Left ventricle myocardium inferior (tissue), 1 donor: ENCODE measurements at regions not wholly inside any gene's neighbourhood (a gene's known extent, or its start where the extent isn't known, plus 50 kb on each side); places are given as distances from the start of the nearest gene placed in this dataset.

Experiments used
- DNase-seq: peaks from one replicate; pipeline ENCODE4 v3.0.0-alpha.2; 2020
- H3K27ac ChIP-seq: fragments of 200-600 bp; replicated peaks from 2 replicates; pipeline ENCODE4 v1.8.0; 2021
- H3K27me3 ChIP-seq: fragments of 200-600 bp; 2 replicates; pipeline ENCODE4 v1.8.0; 2021; ENCODE audit warnings: low read depth
- H3K36me3 ChIP-seq: fragments of 200-600 bp; 2 replicates; pipeline ENCODE4 v1.8.0; 2021
- H3K4me1 ChIP-seq: fragments of 200-600 bp; 2 replicates; pipeline ENCODE4 v1.8.0; 2021
- H3K4me3 ChIP-seq: fragments of 200-600 bp; 2 replicates; pipeline ENCODE4 v1.8.0; 2021; ENCODE audit warnings: mild to moderate bottlenecking, moderate library complexity
- H3K9me3 ChIP-seq: fragments of 200-600 bp; replicated peaks from 2 replicates; pipeline ENCODE4 v1.8.0; 2021
- CTCF ChIP-seq: fragments of 200-600 bp; IDR thresholded peaks from 2 replicates; pipeline ENCODE4 v1.8.0; 2021; ENCODE audit warnings: antibody characterized with exemption, mild to moderate bottlenecking, borderline replicate concordance
- intact Hi-C: fragments of 100-400 bp; cut with micrococcal nuclease; formaldehyde crosslinking; loops from one replicate; pipeline ENCODE4 v1.11.0; 2022
- donor health status: DM: no; HTN: yes; CAD: no; lungs with severe emphysema.

DNA sequence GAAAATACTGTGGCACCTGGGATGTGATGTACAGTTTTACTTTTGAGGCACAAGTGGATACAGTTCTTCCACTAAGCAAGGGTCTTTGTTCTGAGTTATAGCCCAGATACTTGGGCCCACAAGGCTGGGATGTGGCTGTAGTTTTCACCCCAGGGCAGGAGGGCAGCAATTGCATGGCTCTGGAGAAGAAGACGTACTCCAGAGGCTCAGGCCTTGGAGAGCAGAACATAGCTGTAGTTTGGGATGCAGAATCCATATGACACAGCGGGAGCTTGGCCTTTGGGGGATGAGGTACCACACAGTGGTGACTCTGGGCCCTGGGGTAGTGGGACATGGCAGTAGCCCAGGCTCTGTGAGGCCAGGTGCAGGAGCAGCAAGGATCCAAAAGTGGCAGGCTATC, 110.8 kb upstream of the FSTL4 start:
- no peaks in the 10 kb centered on the region for H3K36me3 ChIP-seq
- no peak overlapping the region for H3K27ac ChIP-seq
- H3K27me3 ChIP-seq = peaks cover 27% of the 10 kb centered on the region
- H3K4me3 ChIP-seq = no peak overlapping the region
- H3K9me3 ChIP-seq = peaks cover 32% of the 10 kb centered on the region
- no peak for TF ChIP-seq CTCF
- DNase-seq = no peak
- no peaks in the 10 kb centered on the region for H3K4me1 ChIP-seq
- intact Hi-C loops = no loop called here

GRCh38 chr5:133721365-133721764, 109.0 kb upstream of the FSTL4 start:
- H3K27ac ChIP-seq = no peak overlapping the region
- intact Hi-C loops = no loop called here
- no peaks in the 10 kb centered on the region for H3K4me1 ChIP-seq
- H3K27me3 ChIP-seq = peaks cover 27% of the 10 kb centered on the region
- H3K36me3 ChIP-seq = no peaks in the 10 kb centered on the region
- H3K9me3 ChIP-seq = peaks cover 32% of the 10 kb centered on the region
- TF ChIP-seq CTCF = no peak
- H3K4me3 ChIP-seq = no peak overlapping the region
- no peak for DNase-seq

- Histone ChIP-seq H3K4me3 (no peak overlapping the region), H3K9me3 (peaks cover 32% of the 10 kb centered on the region), H3K36me3 (no peaks in the 10 kb centered on the region), H3K27me3 (peaks cover 19% of the 10 kb centered on the region), H3K4me1 (no peaks in the 10 kb centered on the region), H3K27ac (no peak overlapping the region)
- DNase-seq = no peak
- no peak for TF ChIP-seq CTCF
- intact Hi-C loops = no loop called here
Observed at GRCh38 chr5:133718457-133718856, 106.1 kb upstream of the FSTL4 start.

GRCh38 chr5:133716532-133717183, 104.3 kb upstream of the FSTL4 start:
- Histone ChIP-seq H3K4me1 (no peaks in the 10 kb centered on the region), H3K9me3 (peaks cover 16% of the 10 kb centered on the region), H3K36me3 (no peaks in the 10 kb centered on the region), H3K4me3 (no peak overlapping the region), H3K27ac (no peak overlapping the region), H3K27me3 (peaks cover 28% of the 10 kb centered on the region)
- no peak for DNase-seq
- intact Hi-C loops = no loop called here
- TF ChIP-seq CTCF = no peak

DNA sequence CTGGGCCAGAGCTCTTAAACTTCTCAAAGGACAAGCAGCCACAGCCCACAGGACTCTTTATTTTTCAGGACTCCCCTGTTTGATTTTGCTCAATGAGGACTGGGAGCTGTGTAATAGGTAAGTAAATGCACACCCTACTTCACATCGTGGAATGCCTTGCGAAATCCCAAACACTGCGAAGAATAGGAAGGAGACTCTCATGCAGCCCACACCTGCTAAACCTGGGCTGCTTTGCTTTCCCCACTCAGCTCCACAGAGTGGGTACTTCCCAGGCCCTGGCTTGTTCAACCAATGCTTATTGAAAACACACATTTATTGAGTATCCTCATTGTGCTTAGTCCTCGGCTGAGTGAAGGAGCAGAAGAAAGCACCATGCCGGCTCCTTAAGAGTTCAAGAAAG, 103.3 kb upstream of the FSTL4 start:
- DNase-seq = no peak
- peaks cover 6% of the 10 kb centered on the region for H3K9me3 ChIP-seq
- no peak overlapping the region for H3K27ac ChIP-seq
- no peak overlapping the region for H3K4me3 ChIP-seq
- H3K27me3 ChIP-seq = peaks cover 36% of the 10 kb centered on the region
- H3K4me1 ChIP-seq = no peaks in the 10 kb centered on the region
- H3K36me3 ChIP-seq = no peaks in the 10 kb centered on the region
- no peak for TF ChIP-seq CTCF
- intact Hi-C loops = no loop called here
